ENCODE measurements at regions not wholly inside any gene's neighbourhood (a gene's known extent, or its start where the extent isn't known, plus 50 kb on each side); places are given as distances from the start of the nearest gene placed in this dataset.

- Histone ChIP-seq H3K27ac (no peak overlapping the region), H3K27me3 (peaks cover 0 to 15% of the 10 kb centered on the region in 2 donors), H3K4me1 (no peaks in the 10 kb centered on the region), H3K4me3 (no peak overlapping the region), H3K9me3 (peaks cover 0 to 4% (median 0%) of the 10 kb centered on the region in 3 donors), H3K36me3 (no peaks in the 10 kb centered on the region)
- TF ChIP-seq CTCF (IDR thresholded peaks at IDR 0.05): no peak
- DNase-seq: no peak
- intact Hi-C loops (cut with DNase I; ENCODE audit: low total_unique reads): no loop called here
These were observed 108.2 kb upstream of the TWIST2 start for GRCh38 chr2:238739668-238740067.

GRCh38 chr2:238741277-238741676, 106.6 kb upstream of the TWIST2 start:
- Histone ChIP-seq H3K36me3 (no peaks in the 10 kb centered on the region), H3K27me3 (peaks cover 0 to 26% of the 10 kb centered on the region in 2 donors), H3K27ac (no peak overlapping the region), H3K9me3 (peaks cover 0 to 4% (median 0%) of the 10 kb centered on the region in 3 donors), H3K4me3 (no peak overlapping the region), H3K4me1 (no peaks in the 10 kb centered on the region)
- no peak for DNase-seq
- intact Hi-C loops (cut with DNase I; ENCODE audit: low total_unique reads): no loop called here
- TF ChIP-seq CTCF (IDR thresholded peaks at IDR 0.05): no peak

- Histone ChIP-seq H3K27ac (no peak overlapping the region), H3K9me3 (peaks cover 0 to 4% (median 0%) of the 10 kb centered on the region in 3 donors), H3K4me1 (no peaks in the 10 kb centered on the region), H3K36me3 (no peaks in the 10 kb centered on the region), H3K4me3 (no peak overlapping the region), H3K27me3 (peaks cover 0 to 26% of the 10 kb centered on the region in 2 donors)
- intact Hi-C loops (cut with DNase I; ENCODE audit: low total_unique reads): no loop called here
- DNase-seq: no peak
- TF ChIP-seq CTCF (IDR thresholded peaks at IDR 0.05): no peak
These were observed 105.8 kb upstream of the TWIST2 start for GRCh38 chr2:238742066-238742465.

- no peak overlapping the region for H3K27ac ChIP-seq
- no peaks in the 10 kb centered on the region for H3K9me3 ChIP-seq
- no peak for TF ChIP-seq CTCF (IDR thresholded peaks at IDR 0.05)
- no peak overlapping the region for H3K4me3 ChIP-seq
- H3K36me3 ChIP-seq: no peaks in the 10 kb centered on the region
- no peak for DNase-seq
- peaks cover 0 to 26% of the 10 kb centered on the region in 2 donors for H3K27me3 ChIP-seq
- intact Hi-C loops (cut with DNase I; ENCODE audit: low total_unique reads): no loop called here
- no peaks in the 10 kb centered on the region for H3K4me1 ChIP-seq
These were observed 105.2 kb upstream of the TWIST2 start for GRCh38 chr2:238742664-238743063.

GRCh38 chr2:238743243-238744065, 104.4 kb upstream of the TWIST2 start:
- no peaks in the 10 kb centered on the region for H3K4me1 ChIP-seq
- H3K27ac ChIP-seq: no peak overlapping the region
- DNase-seq: no peak
- no peak overlapping the region for H3K4me3 ChIP-seq
- H3K27me3 ChIP-seq: peaks cover 0 to 26% of the 10 kb centered on the region in 2 donors
- intact Hi-C loops (cut with DNase I; ENCODE audit: low total_unique reads): no loop called here
- no peaks in the 10 kb centered on the region for H3K36me3 ChIP-seq
- TF ChIP-seq CTCF (IDR thresholded peaks at IDR 0.05): no peak
- no peaks in the 10 kb centered on the region for H3K9me3 ChIP-seq
